ENCODE measurements at regions not wholly inside any gene's neighbourhood (a gene's known extent, or its start where the extent isn't known, plus 50 kb on each side); places are given as distances from the start of the nearest gene placed in this dataset.

DNA sequence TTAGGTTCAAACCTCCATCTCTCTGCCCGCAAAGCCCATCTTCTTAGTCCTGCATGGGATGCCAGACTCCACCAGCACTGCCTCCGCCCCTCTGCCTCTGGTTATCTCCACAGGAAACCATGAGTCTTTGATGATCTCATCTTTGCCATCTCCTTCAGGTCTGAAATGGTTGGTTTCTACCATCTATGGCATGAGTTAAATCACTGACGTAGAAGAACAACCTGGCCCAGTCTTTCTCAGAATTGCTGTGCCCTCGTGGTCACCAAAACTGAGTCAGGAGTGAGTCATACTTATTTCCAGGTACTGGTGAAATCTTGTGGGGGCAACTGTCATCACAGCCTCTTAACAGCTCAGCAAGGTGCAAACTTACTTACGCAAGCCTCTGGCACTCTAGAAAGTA, 468.7 kb upstream of the C16orf82 start:
- Mint-ChIP-seq H3K4me1 (no peaks in the 10 kb centered on the region), H3K9me3 (no peaks in the 10 kb centered on the region), H3K27me3 (ENCODE audit: low read depth) (peaks cover 15% of the 10 kb centered on the region), H3K27ac (no peak overlapping the region), H3K4me3 (no peak overlapping the region), H3K36me3 (ENCODE audit: low read depth) (no peaks in the 10 kb centered on the region)
- TF ChIP-seq, protein P1, sequence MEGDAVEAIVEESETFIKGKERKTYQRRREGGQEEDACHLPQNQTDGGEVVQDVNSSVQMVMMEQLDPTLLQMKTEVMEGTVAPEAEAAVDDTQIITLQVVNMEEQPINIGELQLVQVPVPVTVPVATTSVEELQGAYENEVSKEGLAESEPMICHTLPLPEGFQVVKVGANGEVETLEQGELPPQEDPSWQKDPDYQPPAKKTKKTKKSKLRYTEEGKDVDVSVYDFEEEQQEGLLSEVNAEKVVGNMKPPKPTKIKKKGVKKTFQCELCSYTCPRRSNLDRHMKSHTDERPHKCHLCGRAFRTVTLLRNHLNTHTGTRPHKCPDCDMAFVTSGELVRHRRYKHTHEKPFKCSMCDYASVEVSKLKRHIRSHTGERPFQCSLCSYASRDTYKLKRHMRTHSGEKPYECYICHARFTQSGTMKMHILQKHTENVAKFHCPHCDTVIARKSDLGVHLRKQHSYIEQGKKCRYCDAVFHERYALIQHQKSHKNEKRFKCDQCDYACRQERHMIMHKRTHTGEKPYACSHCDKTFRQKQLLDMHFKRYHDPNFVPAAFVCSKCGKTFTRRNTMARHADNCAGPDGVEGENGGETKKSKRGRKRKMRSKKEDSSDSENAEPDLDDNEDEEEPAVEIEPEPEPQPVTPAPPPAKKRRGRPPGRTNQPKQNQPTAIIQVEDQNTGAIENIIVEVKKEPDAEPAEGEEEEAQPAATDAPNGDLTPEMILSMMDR (IDR thresholded peaks at IDR 0.05; ENCODE audit: unreplicated experiment in 3 of 3) = no peak

DNA sequence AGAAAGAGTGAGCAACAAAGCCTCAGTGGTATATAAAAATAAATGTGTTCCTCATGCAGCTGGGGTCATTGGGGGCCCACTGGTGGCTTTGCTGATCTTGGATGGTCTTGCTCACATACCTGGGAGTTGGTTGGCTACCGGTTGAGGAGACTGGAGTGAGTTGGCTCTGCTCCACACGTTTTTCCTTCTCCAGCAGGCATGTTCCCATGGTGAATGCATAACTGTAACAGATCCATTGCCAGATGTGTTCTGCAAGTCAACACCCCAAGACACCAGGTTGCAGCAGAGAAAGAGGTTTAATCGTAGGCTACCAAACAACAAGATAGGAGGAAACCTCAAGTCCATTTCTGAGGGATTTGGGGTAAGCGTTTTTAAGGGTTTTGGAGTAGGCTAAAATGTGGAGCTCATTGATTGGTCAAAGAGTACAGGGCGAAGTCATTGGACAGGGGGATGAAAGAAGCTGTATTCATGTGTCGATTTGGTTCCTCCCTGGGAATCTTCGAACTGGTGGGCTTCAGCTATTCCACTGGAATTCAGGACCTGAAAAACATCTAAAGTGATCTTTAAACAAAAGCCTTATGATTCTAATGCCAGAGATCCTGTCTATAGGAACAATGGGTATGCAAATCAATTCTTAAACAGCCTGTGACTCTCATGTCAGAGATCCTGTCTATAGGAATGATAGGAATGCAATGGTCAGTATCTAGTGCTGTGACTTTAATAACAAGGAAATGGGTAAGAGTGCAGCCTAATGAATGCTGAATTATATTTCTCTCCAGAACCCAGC, 467.5 kb upstream of the C16orf82 start:
- Mint-ChIP-seq H3K27ac (no peak overlapping the region), H3K9me3 (no peaks in the 10 kb centered on the region), H3K4me3 (no peak overlapping the region), H3K27me3 (ENCODE audit: low read depth) (peaks cover 5% of the 10 kb centered on the region), H3K36me3 (ENCODE audit: low read depth) (no peaks in the 10 kb centered on the region), H3K4me1 (no peaks in the 10 kb centered on the region)
- TF ChIP-seq, protein P1 (IDR thresholded peaks at IDR 0.05; ENCODE audit: unreplicated experiment in 3 of 3) = no peak

DNA sequence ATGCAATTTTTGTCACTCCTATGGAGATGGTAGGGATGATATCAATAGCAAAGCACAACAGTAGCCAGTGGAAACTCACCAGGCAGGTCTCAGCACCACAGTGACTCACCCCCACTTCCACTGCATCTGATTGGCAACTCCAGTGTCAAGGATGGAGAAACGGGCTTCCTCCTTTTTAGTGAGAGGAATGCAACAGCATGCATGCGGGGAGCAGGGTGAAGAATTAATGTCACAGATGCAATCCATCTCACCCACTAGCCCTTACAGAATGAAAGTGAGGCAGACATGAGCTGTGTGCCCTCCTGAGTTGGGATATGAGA, 467.0 kb upstream of the C16orf82 start:
- H3K36me3 Mint-ChIP-seq (ENCODE audit: low read depth) = no peaks in the 10 kb centered on the region
- H3K4me1 Mint-ChIP-seq = no peaks in the 10 kb centered on the region
- H3K27me3 Mint-ChIP-seq (ENCODE audit: low read depth) = no peaks in the 10 kb centered on the region
- H3K27ac Mint-ChIP-seq = no peak overlapping the region
- TF ChIP-seq, protein P1 (IDR thresholded peaks at IDR 0.05; ENCODE audit: unreplicated experiment in 3 of 3) = no peak
- no peaks in the 10 kb centered on the region for H3K9me3 Mint-ChIP-seq
- H3K4me3 Mint-ChIP-seq = no peak overlapping the region

DNA sequence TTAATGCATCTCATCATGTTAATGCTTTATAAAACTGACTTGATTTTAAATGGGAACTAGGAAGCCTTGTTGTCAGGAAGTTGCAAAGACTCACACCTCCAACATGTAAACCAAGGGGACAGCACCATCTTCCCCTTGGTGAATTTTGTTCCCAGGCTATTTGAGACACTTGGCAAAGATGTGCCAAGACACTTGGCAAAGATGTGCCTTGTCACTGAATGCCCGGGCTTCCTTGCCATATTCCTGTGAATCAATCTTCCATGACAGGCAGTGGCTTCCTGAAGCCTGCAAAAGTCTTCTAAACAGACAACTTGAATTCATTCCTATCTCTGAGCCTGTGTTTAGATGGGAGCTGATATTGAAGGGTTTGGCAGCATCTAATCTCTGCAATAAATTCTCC, 465.4 kb upstream of the C16orf82 start:
- no peak overlapping the region for H3K4me3 Mint-ChIP-seq
- no peaks in the 10 kb centered on the region for H3K9me3 Mint-ChIP-seq
- H3K4me1 Mint-ChIP-seq = no peaks in the 10 kb centered on the region
- H3K27ac Mint-ChIP-seq = no peak overlapping the region
- H3K27me3 Mint-ChIP-seq (ENCODE audit: low read depth) = no peaks in the 10 kb centered on the region
- no peaks in the 10 kb centered on the region for H3K36me3 Mint-ChIP-seq (ENCODE audit: low read depth)
- TF ChIP-seq, protein P1 (IDR thresholded peaks at IDR 0.05; ENCODE audit: unreplicated experiment in 3 of 3) = no peak

DNA sequence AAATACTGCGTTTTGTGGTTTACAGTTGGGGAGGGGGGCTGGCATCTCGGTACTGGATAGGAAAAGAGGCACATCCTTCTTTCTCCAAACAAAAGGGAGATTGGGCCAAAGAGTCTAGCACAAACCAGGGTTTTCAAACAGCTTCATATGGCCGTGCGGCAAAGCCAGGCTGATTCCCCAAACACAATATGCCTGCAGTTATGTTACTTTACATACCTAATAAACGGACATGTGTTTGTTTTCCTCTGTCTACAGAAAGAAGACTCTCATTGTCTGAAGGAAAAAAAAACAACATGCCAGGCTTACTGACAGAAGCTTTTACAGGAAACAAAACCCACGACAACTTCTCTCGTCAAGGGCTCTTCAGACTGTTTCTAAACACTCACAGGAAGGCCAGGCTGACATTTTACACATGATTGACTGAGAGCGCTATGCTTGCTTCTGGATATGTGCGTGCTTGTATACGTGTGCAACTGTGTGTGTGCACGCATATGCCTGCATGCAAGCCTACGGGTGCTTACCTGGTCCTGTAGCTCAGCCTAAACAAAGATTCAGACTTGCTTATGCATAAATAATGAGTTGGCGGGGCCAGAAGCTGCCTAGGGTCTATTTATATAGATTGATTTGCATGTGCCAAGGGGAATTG, 461.0 kb upstream of the C16orf82 start:
- Mint-ChIP-seq H3K27ac (no peak overlapping the region), H3K36me3 (ENCODE audit: low read depth) (no peaks in the 10 kb centered on the region), H3K27me3 (ENCODE audit: low read depth) (no peaks in the 10 kb centered on the region), H3K9me3 (no peaks in the 10 kb centered on the region), H3K4me3 (no peak overlapping the region), H3K4me1 (no peaks in the 10 kb centered on the region)
- TF ChIP-seq, protein P1 (IDR thresholded peaks at IDR 0.05; ENCODE audit: unreplicated experiment in 3 of 3) = no peak
